UCSD-AML1 (cell line): ENCODE measurements at regions not wholly inside any gene's neighbourhood (a gene's known extent, or its start where the extent isn't known, plus 50 kb on each side); places are given as distances from the start of the nearest gene placed in this dataset.

ENCODE experiments used
- DNase-seq: peaks from one replicate; lab custom pipeline; 2025; ENCODE audit not compliant: unreplicated experiment; lab: John Stamatoyannopoulos, UW

DNA sequence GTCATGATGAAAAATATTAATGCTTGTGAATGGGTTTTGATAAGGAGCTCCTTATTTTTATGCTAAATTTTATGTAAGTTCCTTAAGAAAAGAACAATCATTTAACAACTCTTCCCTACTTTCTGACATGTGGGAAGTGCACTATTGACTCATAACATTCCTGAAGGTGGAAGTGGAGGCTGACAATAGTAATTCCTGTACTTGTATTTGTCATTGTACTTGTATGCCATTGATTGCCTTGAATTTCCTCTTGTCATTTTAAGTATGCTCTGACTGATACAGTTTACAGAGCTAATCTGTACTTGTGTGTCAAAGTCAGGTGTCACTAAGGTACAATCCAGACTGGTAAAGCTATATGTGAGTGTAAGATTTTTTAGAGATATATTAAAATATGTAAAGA lies 440.0 kb downstream of the SLC16A7 start:
- no peak for DNase-seq

DNA sequence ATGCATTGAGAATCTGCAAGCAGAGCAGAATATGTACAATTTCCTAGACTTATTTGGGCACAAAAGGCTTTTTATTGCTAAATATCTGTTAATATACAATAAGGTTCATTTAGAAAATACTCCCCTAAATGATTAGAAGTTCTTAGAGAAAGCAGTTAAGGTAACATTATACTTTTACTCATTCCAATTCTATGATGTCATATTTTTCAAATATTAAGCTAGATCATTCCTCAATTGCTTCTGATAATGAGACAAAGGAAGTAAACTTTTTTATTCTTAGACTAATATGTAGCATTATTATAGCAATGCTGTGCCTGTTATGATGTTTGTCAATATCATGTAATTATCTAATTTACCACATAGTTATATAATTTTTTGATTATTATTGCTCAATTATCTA lies 447.0 kb downstream of the SLC16A7 start:
- no peak for DNase-seq

DNA sequence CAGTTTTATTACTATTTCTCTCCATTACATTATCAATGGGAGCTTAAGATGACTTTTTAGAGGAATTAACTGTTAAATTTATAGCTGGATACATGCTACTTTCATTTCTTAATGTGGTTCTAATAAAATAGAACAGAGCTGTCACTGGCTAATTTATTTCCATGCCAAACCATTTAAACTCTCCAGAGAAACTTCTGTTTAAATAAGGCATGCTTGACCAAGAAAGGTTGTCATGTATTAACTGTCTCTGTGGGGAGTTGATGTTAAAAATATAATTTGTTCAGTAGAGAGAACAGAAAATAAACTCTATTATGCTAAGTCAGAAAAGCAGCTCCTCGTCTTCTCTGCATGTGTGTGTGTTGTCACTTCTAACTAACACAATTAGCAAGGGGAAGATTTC lies 447.4 kb downstream of the SLC16A7 start:
- DNase-seq = no peak

DNA sequence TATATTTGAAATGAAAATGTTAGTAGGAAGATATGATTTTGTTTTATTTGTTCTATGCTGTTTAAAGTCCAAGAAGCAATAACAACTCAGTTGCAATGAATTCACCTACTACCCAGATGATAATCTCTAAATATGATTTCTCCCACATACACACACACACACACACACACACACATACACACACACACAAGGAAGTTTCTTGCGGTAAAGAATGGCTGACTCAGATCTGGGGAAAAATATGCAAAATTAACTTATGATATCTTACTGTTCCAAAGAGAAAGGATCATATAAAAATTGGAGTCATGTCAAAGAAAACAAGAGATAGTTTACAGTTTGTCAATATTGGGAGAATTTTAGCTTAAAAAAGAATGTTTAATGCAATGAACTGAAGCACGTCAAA lies 456.7 kb downstream of the SLC16A7 start:
- DNase-seq = no peak

DNA sequence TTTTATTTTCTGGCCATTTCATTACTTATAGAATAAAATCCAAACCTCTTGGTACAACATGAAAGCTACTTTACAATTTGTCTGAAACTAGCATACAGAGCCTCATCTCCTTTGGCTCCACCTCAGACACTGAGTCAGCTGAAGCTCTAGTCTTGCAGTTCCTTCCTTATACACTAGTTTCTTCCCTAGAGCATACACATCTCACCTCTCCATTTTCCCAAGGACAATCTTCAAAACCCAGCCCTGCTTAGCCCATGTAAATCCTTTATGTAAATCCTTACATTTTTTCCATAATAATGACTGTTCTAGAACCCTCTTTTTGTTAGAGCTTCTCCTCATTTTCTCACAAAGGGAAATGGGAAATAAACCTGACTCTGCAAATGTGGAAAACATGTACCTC lies 463.4 kb downstream of the SLC16A7 start:
- no peak for DNase-seq

DNA sequence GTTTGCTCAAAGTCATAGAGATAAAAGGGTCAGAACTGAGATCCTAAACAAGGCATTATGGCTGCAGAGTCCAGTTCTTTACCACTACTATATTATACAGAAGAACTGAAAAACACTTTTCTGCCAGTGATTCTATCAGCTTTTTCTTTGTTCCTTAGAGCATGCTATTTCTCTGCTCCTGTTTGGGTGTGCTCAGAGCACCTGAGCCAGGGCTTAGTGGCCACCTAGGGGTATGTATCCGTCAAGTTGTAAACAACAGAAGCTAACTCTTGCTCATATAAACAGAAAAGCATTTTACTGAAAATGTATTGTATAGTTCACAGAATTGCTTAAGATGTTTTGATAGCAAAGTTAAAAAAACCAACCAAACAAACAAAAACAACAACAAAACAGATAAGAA lies 470.8 kb downstream of the SLC16A7 start:
- no peak for DNase-seq

DNA sequence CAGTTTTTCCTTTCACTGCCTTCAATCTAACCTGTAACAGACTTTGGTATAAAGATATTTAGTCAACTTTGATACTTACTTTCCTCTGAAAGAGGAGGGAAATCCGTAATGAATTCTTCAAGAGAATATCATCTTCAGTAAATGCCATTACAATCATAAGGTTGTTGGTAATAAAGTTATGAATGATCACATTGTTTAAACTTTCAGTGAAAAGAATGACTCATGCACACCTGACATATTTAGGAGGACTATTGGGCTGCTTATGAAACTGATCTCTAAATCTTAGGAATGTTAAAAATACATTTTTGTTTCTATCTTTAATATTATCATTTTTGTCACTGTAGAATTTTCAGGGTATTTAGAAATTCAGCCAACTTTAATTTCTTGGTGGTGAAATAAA lies 474.7 kb downstream of the SLC16A7 start:
- DNase-seq = no peak

DNA sequence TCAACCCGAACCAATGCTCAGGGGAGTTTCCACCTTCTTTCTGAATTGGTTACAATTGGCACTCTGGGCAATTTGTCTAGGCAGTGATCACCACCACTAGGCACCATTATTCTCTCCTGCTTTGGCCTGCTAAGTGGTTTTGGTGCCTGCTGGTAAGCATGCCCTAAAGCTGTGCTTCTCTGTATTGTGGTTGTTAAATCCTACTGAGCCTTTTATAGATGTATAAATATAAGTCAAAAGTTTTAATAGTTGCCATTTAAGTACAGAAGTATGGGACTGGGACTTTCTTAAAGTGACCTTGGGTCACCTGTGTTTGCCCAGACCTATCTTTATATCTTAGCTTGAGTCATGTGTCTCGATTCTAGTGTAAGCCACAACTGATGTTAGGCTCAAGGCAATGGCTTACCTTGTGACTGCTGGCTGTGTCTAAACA lies 475.9 kb downstream of the SLC16A7 start:
- DNase-seq = no peak

DNA sequence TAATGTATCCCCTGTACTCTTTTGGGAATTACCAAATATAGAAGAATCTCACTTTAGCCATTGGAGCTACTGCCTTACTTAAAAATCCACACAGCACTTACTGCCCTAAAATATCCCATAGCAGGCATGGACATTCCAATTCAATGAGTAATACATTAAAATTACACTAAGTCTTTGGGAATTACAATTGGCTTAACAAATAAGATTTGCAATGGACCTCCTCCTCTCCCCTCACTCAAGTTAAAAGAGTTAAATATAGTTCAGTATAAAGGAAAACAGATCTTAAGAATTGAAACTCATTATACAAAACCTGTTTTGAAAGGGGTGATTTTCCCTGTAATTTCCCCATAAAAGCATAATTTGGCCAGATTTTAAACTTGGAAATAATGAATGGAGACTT lies 477.1 kb downstream of the SLC16A7 start:
- no peak for DNase-seq

DNA sequence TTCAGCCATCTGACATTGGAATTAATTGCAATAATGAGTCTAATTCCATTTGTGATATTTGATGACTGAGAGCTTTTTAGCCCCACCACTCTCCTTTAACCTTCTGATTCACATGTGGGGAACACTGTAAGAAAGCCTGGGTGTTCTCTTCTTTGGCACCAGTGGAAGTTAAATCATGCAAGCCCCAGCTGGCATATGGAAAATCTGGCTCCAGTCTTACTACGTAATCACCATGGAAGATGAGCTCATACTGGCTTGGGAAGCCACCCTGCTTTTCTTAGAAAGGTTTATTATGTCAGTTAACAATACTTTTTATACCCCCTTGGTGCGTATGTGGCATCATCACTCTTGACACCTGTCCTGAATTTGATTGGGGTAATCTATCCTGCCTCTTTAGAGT lies 479.3 kb downstream of the SLC16A7 start:
- no peak for DNase-seq

DNA sequence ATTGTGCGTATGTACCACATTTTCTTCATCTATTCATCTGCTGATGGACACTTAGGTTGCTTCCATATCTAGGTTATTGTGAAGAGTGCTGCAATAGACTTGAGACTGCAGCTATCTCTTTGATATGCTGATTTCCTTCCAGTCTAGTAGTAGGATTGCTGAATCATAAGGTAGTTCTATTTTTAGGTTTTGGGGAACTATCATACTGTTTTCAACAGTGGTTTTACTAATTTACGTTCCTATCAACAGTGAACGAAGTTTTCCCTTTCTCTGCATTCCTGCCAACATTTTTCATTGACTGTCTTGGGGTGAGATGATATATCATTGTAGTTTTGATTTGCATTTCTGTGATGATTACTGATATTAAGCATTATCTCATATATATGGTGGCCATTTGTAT lies 482.2 kb downstream of the SLC16A7 start:
- no peak for DNase-seq

DNA sequence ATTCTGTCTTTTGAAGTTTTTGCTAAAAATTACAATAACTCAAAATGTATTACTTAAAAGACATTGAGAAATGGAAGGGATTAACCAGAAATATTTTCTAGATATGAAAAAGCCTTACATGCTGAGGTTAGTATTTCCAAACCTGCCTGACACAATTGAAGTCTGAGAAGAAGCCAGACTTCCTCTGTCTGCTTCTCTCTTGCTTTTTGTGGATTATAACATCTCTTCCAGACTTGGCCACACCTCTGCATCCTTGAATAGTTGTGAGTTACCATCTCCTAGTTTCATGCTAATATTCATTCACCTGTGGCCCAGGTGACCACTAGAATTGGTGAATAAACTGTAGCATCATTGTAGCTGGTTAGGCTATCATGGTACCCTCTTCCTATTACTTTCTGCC lies 497.6 kb downstream of the SLC16A7 start:
- no peak for DNase-seq

DNA sequence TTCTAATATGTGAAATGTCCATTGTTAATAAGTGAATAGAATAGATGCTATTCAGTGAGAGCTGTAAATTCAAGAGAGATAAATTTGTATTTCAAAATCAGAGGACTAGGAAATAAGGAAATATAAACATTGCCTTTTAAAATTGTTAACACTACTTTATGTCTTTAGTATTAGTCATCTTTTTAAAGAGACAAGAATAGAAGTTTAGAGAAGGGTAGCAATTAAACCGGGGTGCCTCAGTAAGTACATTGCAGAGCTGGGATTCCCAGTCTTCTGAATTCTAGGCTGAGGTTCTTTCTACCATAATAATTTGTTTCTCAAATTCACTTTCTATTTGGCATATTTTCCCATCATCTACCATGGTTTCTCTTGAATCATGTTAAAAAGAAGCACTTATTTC lies 498.6 kb downstream of the SLC16A7 start:
- no peak for DNase-seq

DNA sequence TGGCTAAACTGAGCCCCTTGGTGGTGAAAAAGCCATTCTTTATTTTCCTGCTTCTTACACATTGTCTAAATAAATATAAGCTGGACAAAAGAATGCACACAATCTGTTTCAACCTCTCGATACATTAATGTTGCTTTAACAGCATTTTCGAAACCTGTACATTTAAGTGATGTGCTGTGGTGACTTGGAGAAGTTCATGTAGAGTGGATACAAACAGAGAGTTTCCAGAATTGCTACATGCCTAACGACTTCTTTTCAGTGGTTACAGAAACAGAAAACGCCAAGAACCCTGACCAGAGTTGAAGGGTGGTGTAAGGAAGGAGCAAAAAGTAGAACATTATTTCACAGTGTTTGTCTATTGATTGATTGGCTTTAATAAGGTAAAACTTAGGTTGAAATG lies 500.9 kb downstream of the SLC16A7 start:
- no peak for DNase-seq

DNA sequence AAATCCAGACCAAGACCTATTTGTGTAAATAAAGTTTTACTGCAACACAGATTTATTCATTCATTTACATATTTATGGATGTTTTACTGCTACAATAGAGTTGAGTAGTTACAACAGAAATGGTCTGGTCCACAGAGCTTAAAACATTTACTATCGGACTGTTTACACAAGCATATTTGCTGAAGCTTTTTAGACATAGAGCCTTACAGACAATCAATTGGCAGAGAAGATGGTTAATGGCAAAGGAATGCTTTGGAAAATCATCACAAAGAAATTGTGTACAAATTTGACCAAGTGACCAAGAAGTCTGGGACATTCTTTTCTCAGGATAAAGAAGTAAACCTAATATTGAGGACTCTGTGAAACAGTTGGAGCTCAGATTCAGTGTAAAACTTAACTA lies 504.3 kb downstream of the SLC16A7 start:
- DNase-seq = no peak

DNA sequence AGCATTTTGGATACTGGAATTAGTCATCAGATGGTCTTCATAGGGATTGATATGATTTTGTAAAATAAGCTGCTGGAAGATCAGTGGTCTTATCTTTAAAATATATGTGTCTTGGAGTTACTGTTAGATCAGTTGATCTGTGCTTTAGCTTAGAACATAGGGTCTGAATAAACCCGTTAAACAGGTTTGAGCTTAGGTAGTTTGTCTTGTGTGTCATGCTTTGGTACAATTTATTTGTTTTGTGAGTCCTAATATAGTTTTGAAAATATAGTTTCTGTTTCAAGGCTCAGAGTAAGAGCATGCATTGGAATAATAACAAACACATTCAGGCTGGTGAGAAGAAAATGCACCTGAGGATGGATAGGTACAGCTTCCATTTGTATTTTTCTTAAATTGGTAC lies 505.0 kb downstream of the SLC16A7 start:
- DNase-seq = no peak

DNA sequence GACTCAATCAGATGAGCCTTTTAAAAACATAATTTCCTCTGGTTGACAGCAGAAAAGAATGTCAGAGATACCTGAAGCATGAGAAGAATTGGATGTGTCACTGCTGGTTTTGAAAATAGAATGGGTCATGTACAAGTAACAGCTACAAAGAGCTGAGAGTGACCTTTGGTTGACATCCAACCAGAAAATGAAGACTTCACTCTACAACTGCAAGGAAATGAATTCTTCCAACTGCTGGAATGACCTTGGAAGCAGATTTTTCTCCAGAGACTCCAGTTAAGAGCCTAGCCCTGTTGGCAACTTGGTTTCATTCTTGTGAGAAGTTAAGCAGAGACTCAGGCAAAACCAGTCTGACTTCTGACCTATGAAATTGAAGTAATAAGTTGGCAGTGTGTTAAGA lies 505.9 kb downstream of the SLC16A7 start:
- no peak for DNase-seq

DNA sequence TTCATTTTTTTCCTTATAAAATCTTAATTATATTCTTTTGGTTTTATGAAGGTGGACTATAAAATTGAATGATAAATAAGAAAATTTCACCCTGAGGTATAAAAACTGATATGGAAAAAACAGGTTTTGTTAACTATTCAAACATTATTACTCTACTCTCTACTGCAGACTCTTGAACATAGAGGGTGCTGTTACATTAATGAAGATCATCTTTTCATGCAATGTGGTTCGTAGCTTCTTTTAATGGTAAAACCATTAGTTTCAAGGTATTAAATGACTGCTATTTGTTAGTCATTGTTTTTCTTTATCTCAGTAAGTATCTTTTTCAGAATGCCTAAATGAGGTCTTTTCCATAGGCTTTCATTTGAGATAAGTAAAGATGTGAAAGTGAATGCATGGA lies 510.4 kb downstream of the SLC16A7 start:
- no peak for DNase-seq

DNA sequence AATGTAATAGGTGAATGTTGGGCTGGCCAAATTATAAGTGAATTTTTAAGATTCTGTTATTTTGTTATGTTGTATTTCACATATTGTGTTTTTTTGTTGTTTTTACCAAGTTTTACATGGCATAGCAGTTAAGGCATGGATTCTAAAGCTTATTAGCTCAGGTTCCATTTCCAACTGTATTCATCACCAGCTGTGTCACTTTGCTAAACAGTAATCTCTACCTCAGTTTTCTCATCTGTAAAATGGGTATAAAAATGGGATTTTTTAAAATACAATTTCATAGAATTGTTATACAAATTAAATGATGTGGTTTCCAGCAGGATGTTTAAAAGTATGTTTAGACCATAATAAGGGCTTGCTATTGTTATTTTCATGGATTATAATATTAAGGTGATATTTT lies 512.2 kb downstream of the SLC16A7 start:
- DNase-seq = no peak

DNA sequence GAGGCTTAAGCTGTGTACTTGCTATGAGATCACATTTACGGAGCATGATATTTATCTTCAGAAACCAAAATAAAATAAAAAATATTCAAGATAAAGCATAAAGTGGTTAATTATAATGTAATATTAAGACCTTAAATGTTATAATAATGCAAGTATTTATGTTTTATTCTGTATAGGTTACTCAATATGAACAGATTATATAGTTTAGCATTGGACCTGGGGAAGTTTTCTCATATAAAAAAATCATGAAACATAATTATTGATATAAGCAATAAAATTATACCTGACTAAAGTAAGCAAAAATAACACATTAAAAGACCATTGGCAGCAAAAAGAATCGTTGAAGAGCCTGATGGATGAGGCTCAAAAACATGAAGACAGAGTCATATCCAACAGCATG lies 516.2 kb downstream of the SLC16A7 start:
- DNase-seq = no peak

DNA sequence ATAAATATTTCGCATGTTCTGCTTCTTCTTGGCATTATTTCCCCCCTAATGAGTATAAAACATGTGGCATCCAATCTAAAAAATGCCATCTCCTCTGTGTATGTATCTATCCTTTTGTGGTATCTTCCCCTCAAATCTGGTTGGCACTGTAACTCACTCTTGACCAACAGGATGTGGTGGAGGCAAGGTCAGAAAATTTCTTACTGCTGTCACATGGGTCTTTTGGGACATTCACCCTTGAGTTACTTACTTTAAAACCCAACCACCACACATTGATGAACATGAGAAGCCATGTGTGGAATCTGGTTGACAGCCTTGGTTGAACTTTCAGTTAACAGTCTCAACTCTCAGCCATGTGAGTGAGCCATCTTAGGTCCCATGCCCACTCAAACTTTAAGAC lies 516.9 kb downstream of the SLC16A7 start:
- DNase-seq = no peak

DNA sequence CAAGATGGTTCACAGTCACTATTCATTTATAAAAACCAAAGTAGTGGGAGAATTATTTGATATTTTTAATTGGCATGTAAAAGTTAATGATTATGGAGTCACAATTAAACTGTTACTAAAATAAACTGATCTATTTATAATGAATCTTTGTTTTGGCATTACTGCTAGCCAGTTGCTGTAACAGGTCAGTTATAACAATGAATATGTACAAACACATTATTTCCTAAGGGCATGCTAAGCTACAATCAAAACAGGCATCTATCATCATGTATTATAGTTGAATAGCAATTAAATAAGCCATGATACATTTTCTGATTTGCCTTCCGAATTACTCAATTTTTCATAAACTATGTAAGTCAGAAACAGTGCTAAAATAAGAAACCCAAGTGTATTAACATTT lies 518.3 kb downstream of the SLC16A7 start:
- DNase-seq = no peak

DNA sequence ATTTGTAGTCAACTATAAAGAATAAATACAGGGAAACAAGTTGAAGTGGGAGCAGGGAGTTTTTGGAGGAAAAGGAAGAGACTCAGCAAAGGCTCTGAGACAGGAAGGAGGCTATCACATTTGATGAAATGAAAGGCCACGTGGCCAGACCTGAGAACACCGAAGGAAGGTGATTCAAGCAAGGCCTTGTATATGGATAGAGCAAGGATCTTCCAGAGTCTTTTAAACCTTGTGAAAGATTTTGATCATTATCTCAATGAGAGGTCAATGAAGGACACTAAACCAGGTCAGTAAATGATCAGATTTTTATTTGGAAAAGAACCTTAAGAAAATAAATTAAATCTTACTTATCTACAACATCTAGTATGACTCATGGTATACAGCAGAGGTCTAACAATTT lies 523.5 kb downstream of the SLC16A7 start:
- DNase-seq = no peak

DNA sequence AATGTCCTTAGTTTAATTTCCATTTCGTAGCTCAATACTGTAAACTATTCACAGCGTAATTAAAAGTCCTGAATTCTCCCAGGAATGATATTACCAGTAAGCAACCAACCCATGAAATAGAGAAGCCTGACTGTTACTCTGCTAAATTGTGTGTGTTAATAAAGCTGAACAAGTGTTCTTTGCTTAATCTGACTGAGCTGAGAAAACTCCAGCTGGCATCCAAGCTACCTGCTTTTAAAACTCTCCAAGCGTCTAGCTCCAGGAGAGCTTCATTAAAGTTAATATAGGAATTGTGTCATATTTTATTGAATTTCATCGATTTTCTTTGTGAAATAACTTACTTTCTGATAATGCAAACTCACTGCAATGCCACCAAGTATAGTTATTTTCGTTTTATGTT lies 524.4 kb downstream of the SLC16A7 start:
- no peak for DNase-seq
